Mucosa of descending colon (tissue), 3 donors: ENCODE measurements at regions not wholly inside any gene's neighbourhood (a gene's known extent, or its start where the extent isn't known, plus 50 kb on each side); places are given as distances from the start of the nearest gene placed in this dataset.

ENCODE experiments used
- ATAC-seq: fragments of 200-7000 bp; cut with Tn5 transposase; one replicate; pipeline ENCODE4 v1.9.1; 2020; ENCODE audit warnings: mild to moderate bottlenecking, moderate library complexity
- DNase-seq, 3 donors: peaks; one replicate each; pipeline ENCODE4 v3.0.0-alpha.2; 2020
- H3K36me3 ChIP-seq: fragments of 200-600 bp; one replicate; pipeline ENCODE4 v1.8.0; 2021; ENCODE audit warnings: low read depth, mild to moderate bottlenecking
- H3K4me1 ChIP-seq: fragments of 200-600 bp; one replicate; pipeline ENCODE4 v1.8.0; 2021; ENCODE audit warnings: low read depth, mild to moderate bottlenecking
- H3K4me3 ChIP-seq: fragments of 200-600 bp; one replicate; pipeline ENCODE4 v1.8.0; 2021; ENCODE audit warnings: mild to moderate bottlenecking
- H3K9me3 ChIP-seq: fragments of 200-600 bp; one replicate; pipeline ENCODE4 v1.8.0; 2021; ENCODE audit warnings: mild to moderate bottlenecking
- CTCF ChIP-seq: fragments of 200-600 bp; IDR thresholded peaks from one replicate; pipeline ENCODE4 v1.8.0; 2022; ENCODE audit warnings: antibody characterized with exemption, mild to moderate bottlenecking
- intact Hi-C, 2 donors: fragments of 100-400 bp; cut with DNase I in 1 of 2; cut with micrococcal nuclease in 1 of 2; formaldehyde crosslinking; loops; one replicate each; pipeline versions ENCODE4 v1.11.0 to v1.11.1; 2022; cut with DNase I, micrococcal nuclease
- donor health status: DM: no; HTN: no; CAD: no; lungs with moderate emphysema.
- donor health status: DM: no; HTN: no; CAD: no.
- donor health status: DM: no; HTN: yes; CAD: no.

DNA sequence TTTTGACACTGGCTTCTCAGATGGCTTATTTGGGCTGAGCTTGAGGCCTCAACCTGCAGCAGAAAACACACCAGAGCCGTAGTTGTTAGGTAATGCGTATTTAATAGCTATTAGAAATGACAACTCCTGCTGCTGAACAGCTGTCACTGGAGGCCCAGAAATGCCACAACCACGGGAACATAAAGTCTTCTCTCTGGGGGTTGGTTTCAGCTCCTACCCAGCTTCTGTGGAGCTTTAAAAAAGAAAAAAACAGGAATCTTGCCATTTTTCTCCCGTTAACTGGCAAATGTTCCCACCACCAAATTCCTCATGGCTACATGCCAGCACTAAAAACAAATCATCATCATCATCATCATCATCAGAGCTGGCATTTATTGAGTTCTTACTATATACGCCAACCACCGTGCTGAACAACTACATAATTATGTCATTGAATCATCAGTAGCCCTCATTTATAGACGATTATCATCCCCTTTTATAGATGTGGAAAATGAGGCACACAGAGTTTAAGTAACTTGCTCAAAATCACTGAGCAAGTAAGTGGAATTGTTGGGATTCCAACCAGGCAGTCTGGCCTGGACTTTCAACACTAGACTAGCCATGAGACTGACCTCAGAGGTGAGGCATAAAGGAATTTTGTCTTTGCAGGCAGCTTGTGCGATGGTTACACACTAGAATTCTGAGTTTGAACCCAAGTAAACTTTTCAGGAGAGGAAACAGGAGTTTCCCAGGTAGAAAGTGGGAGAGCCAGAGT is 185.3 kb upstream of the WWC1 start:
- no peaks in the 10 kb centered on the region for H3K36me3 ChIP-seq
- H3K4me1 ChIP-seq = peaks cover 26% of the 10 kb centered on the region
- no peaks in the 10 kb centered on the region for H3K9me3 ChIP-seq
- no peak overlapping the region for H3K4me3 ChIP-seq
- intact Hi-C loops = no loop called here
- no peak for TF ChIP-seq CTCF
- ATAC-seq = no peak
- no peak for DNase-seq

GRCh38 chr5:168109441-168109840 is 182.0 kb upstream of the WWC1 start:
- Histone ChIP-seq H3K9me3 (no peaks in the 10 kb centered on the region), H3K36me3 (no peaks in the 10 kb centered on the region), H3K4me1 (peaks cover 11% of the 10 kb centered on the region), H3K4me3 (no peak overlapping the region)
- no peak for DNase-seq
- intact Hi-C loops = no loop called here
- TF ChIP-seq CTCF = no peak
- ATAC-seq = no peak

GRCh38 chr5:168110384-168110783 is 181.1 kb upstream of the WWC1 start:
- no peak for TF ChIP-seq CTCF
- Histone ChIP-seq H3K36me3 (no peaks in the 10 kb centered on the region), H3K4me3 (no peak overlapping the region), H3K9me3 (no peaks in the 10 kb centered on the region), H3K4me1 (peaks cover 4% of the 10 kb centered on the region)
- ATAC-seq (no peak), DNase-seq (no peak)
- intact Hi-C loops = no loop called here

DNA sequence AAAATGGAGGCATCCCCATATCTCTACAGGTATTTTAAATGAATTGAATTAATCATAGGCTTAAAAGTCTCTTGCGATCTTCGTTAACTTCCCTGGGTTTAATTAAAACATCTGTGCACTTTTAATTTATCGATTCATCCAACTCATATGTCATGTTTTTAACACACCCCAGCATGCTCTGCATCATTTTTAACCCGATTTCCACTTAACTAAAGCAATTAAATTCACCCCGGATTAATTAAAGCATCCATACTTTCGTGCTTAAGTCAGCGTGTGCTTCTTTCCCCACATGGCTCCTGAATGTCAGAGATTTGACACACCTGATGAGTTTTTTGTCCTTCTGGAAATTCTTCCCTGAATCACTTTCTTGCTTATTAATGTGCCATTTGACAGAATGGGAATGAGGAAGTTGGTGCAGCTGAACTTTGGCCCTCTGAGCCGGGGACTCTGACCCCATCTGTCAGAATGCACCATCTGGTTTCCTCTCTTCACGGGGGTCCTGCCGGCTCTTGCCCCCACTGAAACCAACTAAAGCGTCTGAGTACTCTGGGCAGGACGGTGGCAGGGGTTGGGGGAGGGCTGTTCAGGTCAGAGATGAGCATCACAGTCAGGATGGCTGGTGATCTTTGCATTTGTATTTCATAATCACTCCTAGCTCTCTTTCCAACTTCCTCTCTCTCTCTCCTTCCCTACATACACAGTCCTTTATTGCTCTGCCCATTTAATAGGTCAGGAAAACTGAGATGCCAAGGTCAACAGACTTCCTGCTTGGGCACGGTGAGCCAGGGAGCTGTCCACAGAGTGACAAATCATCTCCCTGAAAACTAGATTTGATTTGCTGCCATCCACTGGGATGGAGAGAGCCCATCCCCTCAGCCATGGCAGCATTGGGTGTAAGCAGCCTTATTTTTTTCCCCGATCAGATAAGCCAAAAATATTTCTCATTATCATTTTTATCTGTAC is 180.3 kb upstream of the WWC1 start:
- no peaks in the 10 kb centered on the region for H3K4me1 ChIP-seq
- DNase-seq = no peak
- H3K9me3 ChIP-seq = no peaks in the 10 kb centered on the region
- intact Hi-C loops = no loop called here
- no peak overlapping the region for H3K4me3 ChIP-seq
- no peaks in the 10 kb centered on the region for H3K36me3 ChIP-seq
- no peak for ATAC-seq
- no peak for TF ChIP-seq CTCF

- Histone ChIP-seq H3K4me1 (no peaks in the 10 kb centered on the region), H3K4me3 (no peak overlapping the region), H3K9me3 (no peaks in the 10 kb centered on the region), H3K36me3 (no peaks in the 10 kb centered on the region)
- peak; percentile 99 for ATAC-seq
- TF ChIP-seq CTCF = peak; percentile 67
- peak; percentile 65 to 89 (median 87) for DNase-seq
- intact Hi-C loops = loop anchor here in 1 of 2 donors (2.0 kb wide), 1 partner anchor 104 kb away; no protein-coding TSS in a partner anchor
Measured at GRCh38 chr5:168114444-168115017, 176.9 kb upstream of the WWC1 start.
